ENCODE measurements at regions not wholly inside any gene's neighbourhood (a gene's known extent, or its start where the extent isn't known, plus 50 kb on each side); places are given as distances from the start of the nearest gene placed in this dataset.

- no peaks in the 10 kb centered on the region for H3K36me3 Mint-ChIP-seq
- H3K4me3 Mint-ChIP-seq, result no peak overlapping the region
- H3K9me3 Mint-ChIP-seq, result no peaks in the 10 kb centered on the region
- DNase-seq (ENCODE audit: extremely low spot score, unreplicated experiment), result no peak
- no peak for TF ChIP-seq CTCF (conservative IDR thresholded peaks at IDR 0.05)
- peaks cover 2% of the 10 kb centered on the region for H3K27me3 Mint-ChIP-seq
- H3K4me1 Mint-ChIP-seq (ENCODE audit: unreplicated experiment), result peaks cover 35% of the 10 kb centered on the region
- no peak overlapping the region for H3K27ac Mint-ChIP-seq
Observed at GRCh38 chr9:16171911-16172310, 619.1 kb downstream of the CCDC171 start.

GRCh38 chr9:16172796-16173195, 620.0 kb downstream of the CCDC171 start:
- Mint-ChIP-seq H3K27ac (no peak overlapping the region), H3K27me3 (peaks cover 2% of the 10 kb centered on the region), H3K36me3 (no peaks in the 10 kb centered on the region), H3K4me1 (ENCODE audit: unreplicated experiment) (peaks cover 35% of the 10 kb centered on the region), H3K4me3 (no peak overlapping the region), H3K9me3 (no peaks in the 10 kb centered on the region)
- no peak for TF ChIP-seq CTCF (conservative IDR thresholded peaks at IDR 0.05)
- no peak for DNase-seq (ENCODE audit: extremely low spot score, unreplicated experiment)

GRCh38 chr9:16174915-16175314, 622.1 kb downstream of the CCDC171 start:
- Mint-ChIP-seq H3K4me3 (no peak overlapping the region), H3K36me3 (no peaks in the 10 kb centered on the region), H3K9me3 (peaks cover 5% of the 10 kb centered on the region), H3K27me3 (peaks cover 2% of the 10 kb centered on the region), H3K27ac (no peak overlapping the region), H3K4me1 (ENCODE audit: unreplicated experiment) (peaks cover 35% of the 10 kb centered on the region)
- no peak for TF ChIP-seq CTCF (conservative IDR thresholded peaks at IDR 0.05)
- DNase-seq (ENCODE audit: extremely low spot score, unreplicated experiment), result no peak

- DNase-seq (ENCODE audit: extremely low spot score, unreplicated experiment), result no peak
- peaks cover 36% of the 10 kb centered on the region for H3K4me1 Mint-ChIP-seq (ENCODE audit: unreplicated experiment)
- H3K9me3 Mint-ChIP-seq, result peaks cover 5% of the 10 kb centered on the region
- no peak for TF ChIP-seq CTCF (conservative IDR thresholded peaks at IDR 0.05)
- H3K36me3 Mint-ChIP-seq, result no peaks in the 10 kb centered on the region
- H3K4me3 Mint-ChIP-seq, result no peak overlapping the region
- no peak overlapping the region for H3K27ac Mint-ChIP-seq
- H3K27me3 Mint-ChIP-seq, result peaks cover 2% of the 10 kb centered on the region
Observed at GRCh38 chr9:16175461-16175860, 622.6 kb downstream of the CCDC171 start.

- Mint-ChIP-seq H3K9me3 (peaks cover 5% of the 10 kb centered on the region), H3K27me3 (no peaks in the 10 kb centered on the region), H3K36me3 (no peaks in the 10 kb centered on the region), H3K4me3 (no peak overlapping the region), H3K4me1 (ENCODE audit: unreplicated experiment) (peaks cover 18% of the 10 kb centered on the region), H3K27ac (no peak overlapping the region)
- no peak for TF ChIP-seq CTCF (conservative IDR thresholded peaks at IDR 0.05)
- no peak for DNase-seq (ENCODE audit: extremely low spot score, unreplicated experiment)
Observed at GRCh38 chr9:16178294-16178693, 625.5 kb downstream of the CCDC171 start.

GRCh38 chr9:16179566-16179965, 626.7 kb downstream of the CCDC171 start:
- Mint-ChIP-seq H3K36me3 (no peaks in the 10 kb centered on the region), H3K27ac (no peak overlapping the region), H3K4me3 (no peak overlapping the region), H3K27me3 (no peaks in the 10 kb centered on the region), H3K4me1 (ENCODE audit: unreplicated experiment) (peaks cover 10% of the 10 kb centered on the region), H3K9me3 (peaks cover 5% of the 10 kb centered on the region)
- DNase-seq (ENCODE audit: extremely low spot score, unreplicated experiment), result no peak
- TF ChIP-seq CTCF (conservative IDR thresholded peaks at IDR 0.05), result no peak
